SK-N-DZ (cell line): ENCODE measurements at regions not wholly inside any gene's neighbourhood (a gene's known extent, or its start where the extent isn't known, plus 50 kb on each side); places are given as distances from the start of the nearest gene placed in this dataset.
"Not testable (repeated sequence)": the region's sequence is repeated elsewhere in the genome, so short reads cannot be mapped to it uniquely, and the experiment has no call there.

Experiments
- DNase-seq: peaks from one replicate; pipeline ENCODE4 v3.0.0-alpha.2; 2015; ENCODE audit warnings: low spot score

- DNase-seq, result no peak
These were observed 89.0 kb upstream of the DLGAP1 start for GRCh38 chr18:4544142-4544541.

GRCh38 chr18:4543711-4544110 lies 88.6 kb upstream of the DLGAP1 start:
- no peak for DNase-seq

- no peak for DNase-seq
These were observed 86.5 kb upstream of the DLGAP1 start for GRCh38 chr18:4541588-4541987.

- no peak for DNase-seq
These were observed 81.3 kb upstream of the DLGAP1 start for GRCh38 chr18:4536447-4536846.

- no peak for DNase-seq
These were observed 73.3 kb upstream of the DLGAP1 start for GRCh38 chr18:4528405-4528804.

- not testable (repeated sequence) for DNase-seq
These were observed 72.7 kb upstream of the DLGAP1 start for GRCh38 chr18:4527826-4528225.

- no peak for DNase-seq
These were observed 69.0 kb upstream of the DLGAP1 start for GRCh38 chr18:4524096-4524495.

- DNase-seq, result peak; percentile 4
These were observed 56.1 kb upstream of the DLGAP1 start for GRCh38 chr18:4511166-4511565.

GRCh38 chr18:4510711-4511110 lies 55.6 kb upstream of the DLGAP1 start:
- no peak for DNase-seq

- DNase-seq, result no peak
These were observed 55.1 kb upstream of the DLGAP1 start for GRCh38 chr18:4510160-4510559.
